Stimulated activated CD4-positive, alpha-beta T cell treated with anti-CD3 and anti-CD28 coated beads, Interleukin-1b, Interleukin-23, amount 100 ng/mL, for 48 hours (primary cell): ENCODE measurements at regions not wholly inside any gene's neighbourhood (a gene's known extent, or its start where the extent isn't known, plus 50 kb on each side); places are given as distances from the start of the nearest gene placed in this dataset.
"Not testable (repeated sequence)": the region's sequence is repeated elsewhere in the genome, so short reads cannot be mapped to it uniquely, and the experiment has no call there.

Experiments
- DNase-seq: peaks from one replicate; pipeline ENCODE4 v3.0.0-alpha.2; 2020

GRCh38 chr2:228782281-228782680 lies 488.8 kb downstream of the PID1 start:
- DNase-seq = no peak

GRCh38 chr2:228777855-228778355 lies 493.2 kb downstream of the PID1 start:
- no peak for DNase-seq

- no peak for DNase-seq
Measured at GRCh38 chr2:228774548-228774947, 496.5 kb downstream of the PID1 start.

- no peak for DNase-seq
Measured at GRCh38 chr2:228771774-228772173, 499.3 kb downstream of the PID1 start.

- no peak for DNase-seq
Measured at GRCh38 chr2:228771315-228771714, 499.8 kb downstream of the PID1 start.

- no peak for DNase-seq
Measured at GRCh38 chr2:228768818-228769217, 502.3 kb downstream of the PID1 start.

GRCh38 chr2:228768141-228768540 lies 502.9 kb downstream of the PID1 start:
- DNase-seq = not testable (repeated sequence)

- DNase-seq = no peak
Measured at GRCh38 chr2:228767196-228767595, 503.9 kb downstream of the PID1 start.

GRCh38 chr2:228763379-228763981 lies 507.6 kb downstream of the PID1 start:
- no peak for DNase-seq

GRCh38 chr2:228762565-228762964 lies 508.5 kb downstream of the PID1 start:
- no peak for DNase-seq

GRCh38 chr2:228755661-228756060 lies 515.4 kb downstream of the PID1 start:
- not testable (repeated sequence) for DNase-seq

- no peak for DNase-seq
Measured at GRCh38 chr2:228747483-228747882, 523.6 kb downstream of the PID1 start.

GRCh38 chr2:228738671-228739380 lies 532.3 kb downstream of the PID1 start:
- no peak for DNase-seq

GRCh38 chr2:228735697-228736096 lies 535.4 kb downstream of the PID1 start:
- DNase-seq = no peak

- DNase-seq = no peak
Measured at GRCh38 chr2:228731517-228731916, 539.6 kb downstream of the PID1 start.

- no peak for DNase-seq
Measured at GRCh38 chr2:228728961-228729360, 542.1 kb downstream of the PID1 start.

- DNase-seq = no peak
Measured at GRCh38 chr2:228725031-228725430, 543.5 kb upstream of the SPHKAP start.

- no peak for DNase-seq
Measured at GRCh38 chr2:228723599-228723998, 542.1 kb upstream of the SPHKAP start.

GRCh38 chr2:228722311-228722710 lies 540.8 kb upstream of the SPHKAP start:
- DNase-seq = no peak

GRCh38 chr2:228720895-228721294 lies 539.4 kb upstream of the SPHKAP start:
- no peak for DNase-seq

- DNase-seq = no peak
Measured at GRCh38 chr2:228709788-228710371, 528.4 kb upstream of the SPHKAP start.

GRCh38 chr2:228707846-228708245 lies 526.4 kb upstream of the SPHKAP start:
- DNase-seq = no peak

GRCh38 chr2:228705318-228705717 lies 523.8 kb upstream of the SPHKAP start:
- DNase-seq = no peak

- no peak for DNase-seq
Measured at GRCh38 chr2:228703152-228703551, 521.7 kb upstream of the SPHKAP start.
